Fibroblast of lung (primary cell): ENCODE measurements at regions not wholly inside any gene's neighbourhood (a gene's known extent, or its start where the extent isn't known, plus 50 kb on each side); places are given as distances from the start of the nearest gene placed in this dataset.

Source experiments
- DNase-seq, 2 donors: peaks; one replicate each; pipeline versions ENCODE4 v3.0.0 to v3.0.0-alpha.2; 2010; ENCODE audit warnings: low read depth in 2 of 2
- H2AFZ ChIP-seq: 2 replicates; pipeline ENCODE4 v1.5.1; 2012; ENCODE audit warnings: low read length, control low read depth, inconsistent platforms
- H3K27ac ChIP-seq: 2 replicates; pipeline ENCODE4 v1.5.1; 2011; ENCODE audit warnings: low read length, control low read depth; ENCODE audit not compliant: insufficient read depth
- H3K27me3 ChIP-seq: 2 replicates; pipeline ENCODE4 v1.5.1; 2011; ENCODE audit warnings: mild to moderate bottlenecking, low read length; ENCODE audit not compliant: control insufficient read depth, insufficient read depth
- H3K36me3 ChIP-seq: 2 replicates; pipeline ENCODE4 v1.5.1; 2011; ENCODE audit warnings: low read length; ENCODE audit not compliant: control insufficient read depth, insufficient read depth
- H3K4me1 ChIP-seq: 2 replicates; pipeline ENCODE4 v1.5.1; 2011; ENCODE audit warnings: low read length; ENCODE audit not compliant: control insufficient read depth, insufficient read depth; ENCODE audit errors: extremely low read depth
- H3K4me2 ChIP-seq: 2 replicates; pipeline ENCODE4 v1.5.1; 2011; ENCODE audit warnings: low read length, control low read depth; ENCODE audit not compliant: insufficient read depth; ENCODE audit errors: extremely low read depth
- H3K4me3 ChIP-seq, 4 experiments: fragments of 200-600 bp in 1 of 4; sonication (generic) in 1 of 4; replicated peaks in 1 of 4; 2 replicates each; pipeline ENCODE4 v1.5.1; 2011 to 2016; ENCODE audit warnings: low read length in 4 of 4, low read depth in 3 of 4, mild to moderate bottlenecking in 3 of 4, control low read depth in 2 of 4, inconsistent platforms in 1 of 4, mixed read lengths in 1 of 4; ENCODE audit not compliant: insufficient read depth in 1 of 4; ENCODE audit errors: control extremely low read depth in 1 of 4
- H3K79me2 ChIP-seq: 2 replicates; pipeline ENCODE4 v1.5.1; 2012; ENCODE audit warnings: mild to moderate bottlenecking, low read length, inconsistent platforms; ENCODE audit not compliant: control insufficient read depth, insufficient read depth
- H3K9ac ChIP-seq: 2 replicates; pipeline ENCODE4 v1.5.1; 2011; ENCODE audit warnings: mild to moderate bottlenecking, low read length, control low read depth; ENCODE audit not compliant: insufficient read depth
- H3K9me3 ChIP-seq: 2 replicates; pipeline ENCODE4 v1.5.1; 2012; ENCODE audit warnings: low read depth, low read length; ENCODE audit not compliant: control insufficient read depth, insufficient read depth
- H4K20me1 ChIP-seq: 2 replicates; pipeline ENCODE4 v1.5.1; 2011; ENCODE audit warnings: low read length; ENCODE audit not compliant: control insufficient read depth, insufficient read depth; ENCODE audit errors: extremely low read depth
- CTCF ChIP-seq, 2 donors: IDR thresholded peaks in 1 of 2; conservative IDR thresholded peaks in 1 of 2; 1 replicate in 1 of 2; 2 replicates in 1 of 2; pipeline ENCODE4 v1.5.1; 2011 to 2012; ENCODE audit warnings: low read length in 2 of 2, control low read depth in 1 of 2, inconsistent platforms in 1 of 2, low read depth in 1 of 2, mild to moderate bottlenecking in 1 of 2
- EZH2 ChIP-seq: IDR thresholded peaks from 2 replicates; pipeline ENCODE4 v1.5.1; 2012; ENCODE audit warnings: low read length, control low read depth, mild to moderate bottlenecking; ENCODE audit errors: missing control alignments

GRCh38 chr2:237208373-237209260 lies 122.9 kb downstream of the COPS8 start:
- TF ChIP-seq EZH2 (no peak), CTCF (conservative IDR thresholded peaks at IDR 0.05 in 1 of 2, IDR thresholded peaks at IDR 0.05 in 1 of 2; ENCODE audit: low read depth in 1 of 2, low read length in 2 of 2) (no peak)
- peak overlapping the region; percentile 4 for H3K4me2 ChIP-seq
- H3K27me3 ChIP-seq: no peaks in the 10 kb centered on the region
- H3K36me3 ChIP-seq: no peaks in the 10 kb centered on the region
- peak overlapping the region; percentile 20 for H3K9ac ChIP-seq
- no peaks in the 10 kb centered on the region for H4K20me1 ChIP-seq
- no peak overlapping the region for H2AFZ ChIP-seq
- H3K4me1 ChIP-seq: peaks cover 30% of the 10 kb centered on the region
- peak; percentile 74 to 92 for DNase-seq
- no peak overlapping the region for H3K4me3 ChIP-seq
- H3K79me2 ChIP-seq: no peaks in the 10 kb centered on the region
- H3K9me3 ChIP-seq: no peaks in the 10 kb centered on the region
- peak overlapping the region; percentile 66 for H3K27ac ChIP-seq

- TF ChIP-seq EZH2: no peak
- no peak for TF ChIP-seq CTCF (conservative IDR thresholded peaks at IDR 0.05 in 1 of 2, IDR thresholded peaks at IDR 0.05 in 1 of 2; ENCODE audit: low read depth in 1 of 2, low read length in 2 of 2)
- Histone ChIP-seq H2AFZ (no peak overlapping the region), H4K20me1 (no peaks in the 10 kb centered on the region), H3K4me1 (peaks cover 35% of the 10 kb centered on the region), H3K36me3 (no peaks in the 10 kb centered on the region), H3K4me2 (no peak overlapping the region), H3K9ac (no peak overlapping the region), H3K9me3 (no peaks in the 10 kb centered on the region), H3K27me3 (no peaks in the 10 kb centered on the region), H3K4me3 (no peak overlapping the region), H3K27ac (no peak overlapping the region), H3K79me2 (no peaks in the 10 kb centered on the region)
- no peak for DNase-seq
Observed at GRCh38 chr2:237209885-237210284, 124.2 kb downstream of the COPS8 start.

- DNase-seq: no peak
- Histone ChIP-seq H3K27ac (no peak overlapping the region), H3K9ac (no peak overlapping the region), H3K27me3 (no peaks in the 10 kb centered on the region), H4K20me1 (no peaks in the 10 kb centered on the region), H2AFZ (no peak overlapping the region), H3K4me2 (no peak overlapping the region), H3K4me3 (no peak overlapping the region), H3K79me2 (no peaks in the 10 kb centered on the region), H3K36me3 (no peaks in the 10 kb centered on the region), H3K9me3 (no peaks in the 10 kb centered on the region), H3K4me1 (peaks cover 35% of the 10 kb centered on the region)
- no peak for TF ChIP-seq EZH2
- no peak for TF ChIP-seq CTCF (conservative IDR thresholded peaks at IDR 0.05 in 1 of 2, IDR thresholded peaks at IDR 0.05 in 1 of 2; ENCODE audit: low read depth in 1 of 2, low read length in 2 of 2)
Observed at GRCh38 chr2:237210297-237210696, 124.6 kb downstream of the COPS8 start.
